Thyroid gland (tissue), 4 donors: ENCODE measurements at regions not wholly inside any gene's neighbourhood (a gene's known extent, or its start where the extent isn't known, plus 50 kb on each side); places are given as distances from the start of the nearest gene placed in this dataset.

Experiments used
- DNase-seq, 2 donors: peaks; one replicate each; pipeline ENCODE4 v3.0.0-alpha.2; 2019
- H3K27ac ChIP-seq, 3 donors: fragments of 200-600 bp; sonication (generic); 1 replicate in 2 of 3; 2 replicates in 1 of 3; pipeline ENCODE4 v1.5.1; 2016 to 2019; ENCODE audit warnings: mild to moderate bottlenecking in 1 of 3, moderate library complexity in 1 of 3
- H3K27me3 ChIP-seq: fragments of 200-600 bp; sonication (generic); one replicate; pipeline ENCODE4 v1.5.1; 2019
- H3K36me3 ChIP-seq, 2 donors: fragments of 200-600 bp; sonication (generic); one replicate each; pipeline ENCODE4 v1.5.1; 2016 to 2019
- H3K4me1 ChIP-seq, 2 donors: fragments of 200-600 bp; sonication (generic); one replicate each; pipeline ENCODE4 v1.5.1; 2017 to 2019
- H3K4me3 ChIP-seq, 3 donors: fragments of 200-600 bp; sonication (generic); replicated peaks in 1 of 3; 1 replicate in 2 of 3; 2 replicates in 1 of 3; pipeline ENCODE4 v1.5.1; 2016; ENCODE audit warnings: mild to moderate bottlenecking in 1 of 3
- H3K9me3 ChIP-seq: fragments of 200-600 bp; sonication (generic); one replicate; pipeline ENCODE4 v1.5.1; 2017
- POLR2A ChIP-seq, 2 donors: fragments of 450-650 bp; IDR thresholded peaks; one replicate each; pipeline ENCODE4 v1.6.1; 2017; ENCODE audit warnings: antibody characterized with exemption in 2 of 2, mild to moderate bottlenecking in 2 of 2, moderate library complexity in 1 of 2
- WGBS, 2 donors: methylation state at CpG; one replicate each; pipeline ENCODE4 v1.1.5; 2017; 5-methylcytosine and 5-hydroxymethylcytosine counted together
- intact Hi-C: fragments of 100-400 bp; cut with DNase I; formaldehyde crosslinking; loops from one replicate; pipeline ENCODE4 v1.15.1; 2023
- TF ChIP-seq, protein P1 (sequence below), 6 experiments: fragments of 200-600 bp in 3 of 6; fragments of 450-650 bp in 3 of 6; sonication (generic) in 3 of 6; IDR thresholded peaks; one replicate each; pipeline ENCODE4 v1.5.1; 2016 to 2019; ENCODE audit warnings: antibody characterized with exemption in 6 of 6, mild to moderate bottlenecking in 2 of 6, inconsistent platforms in 1 of 6, moderate library complexity in 1 of 6

- DNase-seq = no peak
- intact Hi-C loops = no loop called here
- TF ChIP-seq, protein P1, sequence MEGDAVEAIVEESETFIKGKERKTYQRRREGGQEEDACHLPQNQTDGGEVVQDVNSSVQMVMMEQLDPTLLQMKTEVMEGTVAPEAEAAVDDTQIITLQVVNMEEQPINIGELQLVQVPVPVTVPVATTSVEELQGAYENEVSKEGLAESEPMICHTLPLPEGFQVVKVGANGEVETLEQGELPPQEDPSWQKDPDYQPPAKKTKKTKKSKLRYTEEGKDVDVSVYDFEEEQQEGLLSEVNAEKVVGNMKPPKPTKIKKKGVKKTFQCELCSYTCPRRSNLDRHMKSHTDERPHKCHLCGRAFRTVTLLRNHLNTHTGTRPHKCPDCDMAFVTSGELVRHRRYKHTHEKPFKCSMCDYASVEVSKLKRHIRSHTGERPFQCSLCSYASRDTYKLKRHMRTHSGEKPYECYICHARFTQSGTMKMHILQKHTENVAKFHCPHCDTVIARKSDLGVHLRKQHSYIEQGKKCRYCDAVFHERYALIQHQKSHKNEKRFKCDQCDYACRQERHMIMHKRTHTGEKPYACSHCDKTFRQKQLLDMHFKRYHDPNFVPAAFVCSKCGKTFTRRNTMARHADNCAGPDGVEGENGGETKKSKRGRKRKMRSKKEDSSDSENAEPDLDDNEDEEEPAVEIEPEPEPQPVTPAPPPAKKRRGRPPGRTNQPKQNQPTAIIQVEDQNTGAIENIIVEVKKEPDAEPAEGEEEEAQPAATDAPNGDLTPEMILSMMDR (IDR thresholded peaks at IDR 0.05) = no peak
- no peak for TF ChIP-seq POLR2A (IDR thresholded peaks at IDR 0.05)
- no peaks in the 10 kb centered on the region for H3K36me3 ChIP-seq
- WGBS, 2 donors = 68 to 71% methylated on average over 3 of the region's 3 CpGs
- H3K4me3 ChIP-seq = no peak overlapping the region
- no peaks in the 10 kb centered on the region for H3K4me1 ChIP-seq
- no peaks in the 10 kb centered on the region for H3K27me3 ChIP-seq
- H3K27ac ChIP-seq = no peak overlapping the region
- no peaks in the 10 kb centered on the region for H3K9me3 ChIP-seq
These were observed 212.8 kb upstream of the C2CD4B start for GRCh38 chr15:62377736-62378480.

DNA sequence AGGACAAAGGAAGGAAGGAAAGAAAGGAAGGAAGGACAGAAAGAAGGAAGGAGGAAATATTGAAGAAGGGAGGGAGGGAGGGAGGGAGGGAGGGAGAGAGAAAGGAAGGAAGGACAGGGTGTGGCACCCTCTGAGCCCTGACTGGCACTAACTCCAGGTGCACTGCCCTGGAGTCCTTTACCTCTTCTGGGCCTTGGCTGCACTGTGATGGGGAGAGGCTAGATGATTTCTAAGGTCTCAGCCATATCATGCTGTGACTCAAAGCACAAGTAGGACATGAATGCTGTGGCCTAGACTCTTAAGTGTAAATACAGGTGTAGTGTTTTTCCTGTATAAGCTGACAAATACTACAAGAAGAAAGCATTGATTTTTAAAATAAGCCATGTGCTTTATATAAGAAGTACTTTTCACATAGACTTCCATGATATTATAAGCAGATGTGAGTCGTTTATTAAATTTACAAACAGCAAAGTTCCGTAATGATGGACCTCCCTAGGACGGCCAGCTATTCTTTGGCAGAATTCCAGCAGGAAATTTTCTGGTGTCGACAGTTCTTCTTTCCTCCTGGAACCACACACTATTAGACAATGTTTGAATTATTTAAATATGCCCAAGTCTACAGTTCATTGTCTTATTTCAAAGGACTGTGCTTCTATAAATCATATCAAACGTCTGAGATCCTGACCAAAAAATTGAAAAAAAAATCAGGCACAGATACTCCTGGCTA lies 213.8 kb upstream of the C2CD4B start:
- 53 to 60% methylated on average over 5 of the region's 5 CpGs for WGBS, 2 donors
- H3K9me3 ChIP-seq = no peaks in the 10 kb centered on the region

GRCh38 chr15:62380011-62380410 lies 214.9 kb upstream of the C2CD4B start:
- no peaks in the 10 kb centered on the region for H3K4me1 ChIP-seq
- no peaks in the 10 kb centered on the region for H3K36me3 ChIP-seq
- no peak overlapping the region for H3K4me3 ChIP-seq
- H3K27ac ChIP-seq = no peak overlapping the region
- H3K27me3 ChIP-seq = no peaks in the 10 kb centered on the region
- WGBS, 2 donors = 84 to 91% methylated on average over 4 of the region's 4 CpGs
- DNase-seq = no peak
- intact Hi-C loops = no loop called here
- no peaks in the 10 kb centered on the region for H3K9me3 ChIP-seq
- TF ChIP-seq POLR2A (IDR thresholded peaks at IDR 0.05) = no peak
- TF ChIP-seq, protein P1 (IDR thresholded peaks at IDR 0.05) = no peak

More for the DNA sequence above, 213.8 kb upstream of the C2CD4B start:
- Histone ChIP-seq H3K36me3 (no peaks in the 10 kb centered on the region), H3K27me3 (no peaks in the 10 kb centered on the region), H3K4me3 (no peak overlapping the region), H3K4me1 (no peaks in the 10 kb centered on the region), H3K27ac (no peak overlapping the region)
- intact Hi-C loops = no loop called here
- no peak for TF ChIP-seq POLR2A (IDR thresholded peaks at IDR 0.05)
- TF ChIP-seq, protein P1 (IDR thresholded peaks at IDR 0.05) = no peak
- no peak for DNase-seq

DNA sequence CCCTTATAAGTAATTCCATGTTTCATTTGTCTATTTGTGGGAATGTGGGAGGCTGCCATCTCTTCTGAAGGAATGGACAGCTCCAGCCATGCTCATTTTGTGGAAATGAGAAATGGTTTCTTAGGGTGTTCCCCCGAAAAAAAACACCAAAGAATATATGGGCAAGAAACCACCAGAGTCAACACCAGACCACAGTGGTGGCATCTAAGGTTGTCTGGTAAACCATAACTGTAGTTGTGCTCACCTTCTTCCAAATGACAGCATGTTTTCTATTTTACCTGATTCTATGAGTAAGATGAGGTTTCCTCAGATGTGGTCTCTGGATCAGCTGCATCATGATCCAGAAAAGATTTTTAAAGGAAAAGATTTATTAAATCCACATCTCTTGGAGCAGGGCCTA lies 217.0 kb upstream of the C2CD4B start:
- no peak for TF ChIP-seq POLR2A (IDR thresholded peaks at IDR 0.05)
- TF ChIP-seq, protein P1 (IDR thresholded peaks at IDR 0.05) = no peak
- H3K27ac ChIP-seq = no peak overlapping the region
- intact Hi-C loops = no loop called here
- H3K9me3 ChIP-seq = no peaks in the 10 kb centered on the region
- H3K4me1 ChIP-seq = no peaks in the 10 kb centered on the region
- no peak overlapping the region for H3K4me3 ChIP-seq
- 73 to 87% methylated on average over 1 of the region's 1 CpG for WGBS, 2 donors
- H3K27me3 ChIP-seq = no peaks in the 10 kb centered on the region
- no peaks in the 10 kb centered on the region for H3K36me3 ChIP-seq
- no peak for DNase-seq
